HG03571 (cell line): ENCODE measurements at regions not wholly inside any gene's neighbourhood (a gene's known extent, or its start where the extent isn't known, plus 50 kb on each side); places are given as distances from the start of the nearest gene placed in this dataset.

Experiments
- ATAC-seq: cut with Tn5 transposase; IDR thresholded peaks from one replicate; pipeline ENCODE4 v1.9.1; 2021; ENCODE audit not compliant: unreplicated experiment

GRCh38 chr1:60987904-60988303 is 94.5 kb upstream of the NFIA start:
- no peak for ATAC-seq

GRCh38 chr1:60984062-60984799 is 98.1 kb upstream of the NFIA start:
- ATAC-seq, result no peak

DNA sequence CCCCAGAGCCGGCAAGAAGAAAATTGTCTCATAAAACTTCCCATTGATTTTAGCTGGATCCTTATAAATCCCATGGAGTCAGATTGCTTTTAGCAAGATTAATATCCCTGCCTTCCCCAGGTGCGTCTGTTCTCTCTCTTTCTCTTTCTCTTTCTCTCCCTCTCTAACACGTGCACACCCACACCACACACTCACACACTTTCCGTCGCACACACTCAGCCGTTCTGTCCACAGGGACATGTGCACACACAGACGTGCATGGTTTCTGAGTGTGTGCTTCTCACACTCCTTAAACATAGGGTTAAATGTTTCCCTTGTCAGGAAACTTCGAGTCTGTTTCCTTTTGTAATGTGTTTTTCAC is 98.7 kb upstream of the NFIA start:
- ATAC-seq, result no peak

DNA sequence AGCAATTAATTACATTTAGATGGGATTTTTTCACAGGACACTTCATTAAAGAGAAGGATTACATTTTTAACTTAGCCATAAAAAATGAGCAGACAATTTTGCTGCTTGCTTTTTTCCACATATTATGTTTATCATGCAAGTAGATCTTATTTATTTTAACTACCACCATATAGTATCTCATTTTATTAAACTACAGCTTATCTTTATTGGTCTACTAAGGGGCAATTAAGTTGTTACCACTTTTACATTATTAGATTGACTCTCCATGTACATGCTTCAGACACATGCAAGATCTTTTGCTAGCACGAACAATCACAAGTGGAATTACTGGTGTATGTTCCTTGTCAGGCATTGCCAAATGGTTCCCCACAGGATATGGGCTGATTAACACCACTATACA is 99.8 kb upstream of the NFIA start:
- ATAC-seq, result no peak

GRCh38 chr1:60981357-60981756 is 101.0 kb upstream of the NFIA start:
- no peak for ATAC-seq

DNA sequence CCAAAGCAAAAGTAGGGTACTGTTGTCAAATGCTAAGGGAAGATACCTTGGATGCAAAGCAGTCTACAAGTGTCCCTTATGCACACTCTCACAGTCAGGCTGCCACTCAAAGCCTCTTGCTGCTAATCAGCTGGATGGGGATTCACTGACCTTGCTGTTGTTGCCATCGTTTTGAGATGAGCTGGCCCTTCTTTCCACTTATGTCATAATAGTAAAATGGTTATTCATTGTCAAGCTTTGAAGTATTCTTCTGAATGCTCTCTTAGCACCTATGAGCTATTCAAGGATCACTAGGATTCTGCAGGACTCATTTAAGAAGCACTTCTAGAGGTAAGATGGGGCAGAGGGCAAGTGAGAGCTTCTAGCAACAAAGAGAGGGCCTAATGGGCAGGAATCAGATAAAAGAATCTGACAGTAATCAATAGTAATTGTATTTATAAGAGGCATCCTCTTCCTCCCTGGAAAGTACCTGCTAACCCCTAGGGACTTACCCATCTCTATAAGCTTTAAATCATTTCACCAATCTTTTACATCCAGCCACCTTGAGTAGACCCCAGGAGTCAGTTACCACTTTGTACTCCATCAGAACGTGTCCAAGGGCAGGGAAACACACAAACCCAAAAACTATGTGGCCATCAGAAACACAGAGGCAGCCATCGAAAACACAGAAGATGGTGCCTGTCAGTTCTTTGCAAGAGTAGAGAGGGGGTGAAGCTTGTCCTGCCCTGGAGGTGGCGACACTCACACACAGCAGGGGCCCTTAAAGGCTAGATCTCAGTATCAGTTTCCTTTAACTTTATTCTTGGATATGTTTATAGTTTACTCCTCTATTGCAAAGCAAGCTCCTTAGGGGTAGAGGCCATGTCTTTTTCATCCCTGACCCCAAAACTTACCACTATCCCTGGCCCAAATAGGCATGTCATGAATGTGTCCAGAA is 103.7 kb upstream of the NFIA start:
- ATAC-seq, result peak; percentile 66

DNA sequence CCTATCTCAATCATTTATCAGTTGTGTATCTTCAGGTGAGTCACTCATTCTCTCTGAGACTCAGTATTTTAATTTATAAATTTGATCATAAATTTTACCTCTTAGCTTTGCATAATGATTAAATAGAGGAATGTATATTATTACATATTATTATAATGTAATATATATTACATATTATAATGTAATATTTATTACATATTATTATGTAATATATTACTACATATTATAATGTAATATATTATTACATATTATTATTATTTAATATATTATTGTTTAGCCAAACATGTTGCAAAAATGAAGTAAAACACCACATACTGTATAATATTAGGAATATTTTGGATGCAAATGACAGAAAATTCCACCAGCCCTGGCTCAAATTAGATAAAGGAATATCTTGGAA is 104.7 kb upstream of the NFIA start:
- ATAC-seq, result no peak

GRCh38 chr1:60974524-60975372 is 107.6 kb upstream of the NFIA start:
- no peak for ATAC-seq

DNA sequence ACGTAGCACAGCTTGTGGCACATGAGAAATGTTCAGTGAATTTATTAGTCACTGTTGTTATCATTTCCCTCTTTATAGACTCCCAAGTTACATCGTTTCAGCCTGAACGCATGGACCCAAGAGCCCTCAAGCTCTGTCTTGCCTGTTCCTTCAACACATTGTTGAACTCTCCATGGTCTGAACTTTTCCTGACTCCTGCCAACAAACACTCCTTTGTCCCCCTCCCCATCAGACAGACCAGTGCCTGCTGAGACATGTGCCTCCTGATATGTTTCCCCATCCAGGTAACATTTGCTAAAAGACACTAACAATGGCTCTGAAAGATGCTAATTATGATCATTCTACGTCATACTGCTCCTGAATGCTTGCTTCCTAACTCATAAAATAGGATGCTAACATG is 108.7 kb upstream of the NFIA start:
- ATAC-seq, result no peak

DNA sequence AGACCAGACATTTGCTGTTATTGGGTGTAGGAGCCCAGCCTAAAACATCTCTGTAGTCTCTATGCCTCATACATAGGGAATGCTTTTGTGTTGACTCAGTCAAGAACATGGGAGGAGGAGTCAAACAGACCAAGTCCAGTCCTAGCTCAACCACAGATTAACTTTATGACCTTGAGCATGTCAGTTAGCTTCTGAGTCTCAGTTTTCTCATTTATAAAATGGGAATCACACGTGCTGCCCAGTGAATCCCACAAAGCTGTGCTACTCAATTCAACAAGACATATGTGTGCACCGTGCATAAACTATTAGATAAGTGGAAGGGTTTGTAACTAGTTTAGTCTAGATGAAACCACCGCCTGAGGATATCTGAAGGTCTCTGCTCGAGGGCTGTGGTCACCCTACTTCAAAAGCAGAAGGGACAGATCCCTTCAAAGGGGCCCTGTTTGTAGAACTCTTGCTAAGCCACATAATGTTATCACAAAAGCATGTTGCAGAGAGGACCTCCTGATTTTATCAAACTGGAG is 109.5 kb upstream of the NFIA start:
- no peak for ATAC-seq

GRCh38 chr1:60971330-60971729 is 111.0 kb upstream of the NFIA start:
- ATAC-seq, result no peak

DNA sequence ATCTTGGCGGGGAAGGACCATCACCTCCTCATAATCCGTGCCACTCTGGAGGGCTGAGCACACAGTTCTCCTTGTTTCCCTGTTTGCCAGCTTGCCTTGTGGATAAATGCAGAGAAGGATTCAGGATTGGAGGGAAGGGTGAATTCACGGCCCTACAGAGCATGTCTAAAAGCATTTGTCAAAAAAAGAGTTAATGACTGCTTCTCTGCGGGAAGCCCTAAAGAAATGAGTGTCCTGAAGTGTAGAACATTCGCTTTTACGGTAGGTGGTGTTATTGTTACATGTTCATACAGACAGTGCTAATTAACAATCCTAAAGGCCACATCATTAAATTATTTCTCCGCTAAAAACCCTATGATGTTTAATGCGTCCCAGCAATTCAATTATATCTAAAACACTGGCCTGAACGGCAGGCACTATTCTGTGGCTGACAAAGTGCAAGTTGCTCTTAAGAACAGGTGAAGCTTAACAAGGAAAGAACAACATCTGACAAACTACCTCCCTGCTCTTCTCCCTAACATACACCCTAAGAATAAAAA is 112.3 kb upstream of the NFIA start:
- no peak for ATAC-seq

DNA sequence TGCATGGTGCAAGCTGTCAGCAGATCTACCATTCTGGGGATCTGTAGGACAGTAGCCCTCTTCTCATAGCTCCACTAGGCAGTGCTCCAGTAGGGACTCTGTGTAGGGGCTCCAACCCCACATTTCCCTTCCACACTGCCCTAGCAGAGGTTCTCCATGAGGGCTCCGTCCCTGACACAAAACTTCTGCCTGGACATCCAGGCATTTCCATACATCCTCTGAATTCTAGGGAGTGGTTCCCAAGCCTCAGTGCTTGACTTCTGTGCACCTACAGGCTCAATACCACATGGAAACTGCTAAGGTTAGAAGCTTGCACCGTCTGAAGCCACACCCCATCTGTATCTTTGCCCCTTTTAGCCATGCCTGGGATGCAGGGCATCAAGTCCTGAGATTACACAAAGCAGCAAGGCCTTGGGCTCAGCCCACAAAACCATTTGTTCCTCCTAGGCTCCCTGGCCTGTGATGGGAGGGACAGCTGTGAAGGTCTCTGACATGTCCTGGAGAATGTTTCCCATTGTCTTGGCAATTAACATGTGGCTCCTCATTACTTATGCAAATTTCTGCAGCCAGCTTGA is 117.0 kb upstream of the NFIA start:
- no peak for ATAC-seq

DNA sequence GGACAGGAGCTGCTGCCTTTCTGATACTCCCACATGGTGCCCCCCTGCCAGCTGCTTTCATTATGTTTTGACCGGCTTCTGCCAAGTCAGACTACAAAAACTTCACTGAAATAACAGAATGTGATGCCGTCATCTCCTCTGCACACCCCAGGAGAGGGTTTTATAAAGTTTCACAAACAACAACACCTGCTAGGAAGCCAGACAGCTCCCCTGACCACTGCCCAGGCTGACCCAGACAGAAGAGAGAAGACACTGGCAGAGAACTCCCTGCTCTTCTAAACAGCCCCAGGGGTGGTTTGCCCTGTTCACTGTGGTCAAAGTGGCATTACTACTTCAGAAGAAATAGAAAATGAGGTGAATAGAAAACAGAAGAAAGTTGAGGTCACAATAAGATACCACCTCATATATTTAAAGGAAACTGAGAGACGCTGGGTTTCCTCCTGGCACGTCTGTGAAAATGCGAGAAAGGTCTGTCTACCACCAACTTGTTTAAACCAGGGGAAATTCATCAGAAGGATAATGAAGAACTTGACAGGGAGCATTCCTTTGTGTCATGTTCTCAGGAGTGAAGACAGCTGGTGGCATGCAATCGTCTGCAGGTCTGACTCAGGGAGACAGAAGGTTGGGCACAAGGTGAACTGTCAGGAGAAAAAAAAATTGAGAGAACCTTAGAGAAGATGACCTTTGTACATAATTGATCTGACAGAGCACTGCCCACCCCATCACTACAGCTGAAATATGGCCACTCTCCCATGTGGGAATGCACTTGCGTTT is 119.0 kb upstream of the NFIA start:
- ATAC-seq, result no peak

GRCh38 chr1:60960891-60961461 is 121.4 kb upstream of the NFIA start:
- no peak for ATAC-seq

DNA sequence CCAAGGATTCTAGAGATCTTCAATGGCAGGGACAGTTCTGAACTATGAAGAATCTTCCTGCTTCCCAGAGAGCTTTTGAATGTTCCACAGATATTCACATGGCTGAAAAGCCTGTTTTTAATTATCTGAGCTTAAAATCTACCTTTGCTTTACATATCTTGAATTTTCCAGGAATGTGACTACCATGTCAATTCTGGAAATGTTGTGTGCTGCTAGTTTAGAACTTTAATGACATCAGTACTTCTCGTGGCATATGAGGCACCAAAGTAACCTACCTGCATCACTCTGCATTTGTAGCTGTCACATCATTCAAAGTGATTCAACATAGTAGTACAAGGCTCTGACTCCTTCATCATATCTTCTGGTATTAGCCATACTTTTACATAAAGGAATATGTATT is 122.7 kb upstream of the NFIA start:
- no peak for ATAC-seq

GRCh38 chr1:60958001-60958400 is 124.4 kb upstream of the NFIA start:
- ATAC-seq, result no peak

GRCh38 chr1:60956520-60956919 is 125.8 kb upstream of the NFIA start:
- ATAC-seq, result no peak

GRCh38 chr1:60952612-60953111 is 129.7 kb upstream of the NFIA start:
- no peak for ATAC-seq
